K562 (cell line): ENCODE measurements at regions not wholly inside any gene's neighbourhood (a gene's known extent, or its start where the extent isn't known, plus 50 kb on each side); places are given as distances from the start of the nearest gene placed in this dataset.

Experiments
- ATAC-seq: fragments of 200-7000 bp; cut with Tn5 transposase; 3 replicates; pipeline ENCODE4 v1.9.1; 2020; ENCODE audit warnings: moderate library complexity
- BruUV-seq: library from RNA; stranded (reverse); fragments of 400-500 nt; replicated peaks from 2 replicates; lab custom pipeline; 2021; lab: Mats Ljungman, UMichigan
- CTCF ChIA-PET: fragments of 300-600 bp; formaldehyde crosslinking; extraction: SDS; loops from one replicate; lab custom pipeline; 2021; ENCODE audit warnings: low intra/inter-chr PET ratio; lab: Yijun Ruan, JAX
- POLR2A ChIA-PET: fragments of 300-600, 350-650 bp; sonication (Branson Sonifier 250); formaldehyde crosslinking; extraction: SDS; loops from one replicate; lab custom pipeline; 2021; ENCODE audit warnings: antibody characterized with exemption, inconsistent platforms; lab: Yijun Ruan, JAX
- DNase-seq, 4 experiments: peaks; one replicate each; pipeline versions ENCODE4 v3.0.0 to v3.0.0-alpha.2; 2011 to 2018; ENCODE audit warnings: low spot score in 3 of 4, mixed read lengths in 3 of 4; ENCODE audit errors: extremely low read depth in 1 of 4
- FAIRE-seq: peaks from 2 replicates; lab custom pipeline; 2011; peaks lifted over from hg19 to GRCh38; lab: Jason Lieb, UNC
- H2AFZ ChIP-seq: 2 replicates; pipeline ENCODE4 v1.6.0; 2011; ENCODE audit warnings: low read depth, low read length, control low read depth, inconsistent platforms
- H3K27ac ChIP-seq: fragments of 200-600 bp; 3 replicates; pipeline ENCODE4 v1.8.0; 2011; ENCODE audit warnings: low read depth, mild to moderate bottlenecking, control low read depth, inconsistent platforms, low read length, moderate library complexity, mixed read lengths; ENCODE audit errors: extremely low read depth
- H3K27me3 ChIP-seq, 2 experiments: fragments of 300-600 bp in 1 of 2; 2 replicates in 1 of 2; 3 replicates in 1 of 2; pipeline versions ENCODE4 v1.6.0 to v1.8.0; 2011; ENCODE audit warnings: inconsistent platforms in 2 of 2, low read length in 2 of 2, mild to moderate bottlenecking in 1 of 2, mixed read lengths in 1 of 2, moderate library complexity in 1 of 2; ENCODE audit not compliant: control insufficient read depth in 2 of 2, insufficient read depth in 2 of 2
- H3K36me3 ChIP-seq: fragments of 300-600 bp; 3 replicates; pipeline ENCODE4 v1.8.0; 2011; ENCODE audit warnings: mild to moderate bottlenecking, low read length, inconsistent platforms; ENCODE audit not compliant: control insufficient read depth, insufficient read depth
- H3K4me1 ChIP-seq, 2 experiments: fragments of 200-600 bp in 1 of 2; replicated peaks in 1 of 2; 2 replicates in 1 of 2; 3 replicates in 1 of 2; pipeline versions ENCODE4 v1.5.1 to v1.8.0; 2011; ENCODE audit warnings: inconsistent platforms in 2 of 2, low read length in 2 of 2, mild to moderate bottlenecking in 1 of 2, mixed read lengths in 1 of 2, moderate library complexity in 1 of 2; ENCODE audit not compliant: control insufficient read depth in 2 of 2, insufficient read depth in 2 of 2
- H3K4me2 ChIP-seq: 2 replicates; pipeline ENCODE4 v1.6.1; 2011; ENCODE audit warnings: low read length, control low read depth, inconsistent platforms, mixed read lengths; ENCODE audit not compliant: insufficient read depth
- H3K4me3 ChIP-seq: fragments of 200-600 bp; sonication (generic), shearing (Covaris generic); 2 replicates; pipeline ENCODE4 v1.5.1; 2016; ENCODE audit warnings: control low read depth, inconsistent platforms
- H3K79me2 ChIP-seq: fragments of 200-600 bp; 3 replicates; pipeline ENCODE4 v1.8.0; 2011; ENCODE audit warnings: low read length, inconsistent platforms; ENCODE audit not compliant: control insufficient read depth, insufficient read depth
- H3K9ac ChIP-seq, 2 experiments: 2 replicates each; pipeline versions ENCODE4 v1.6.0 to v1.6.1; 2011; ENCODE audit warnings: low read depth in 2 of 2, low read length in 2 of 2, control low read depth in 1 of 2, inconsistent platforms in 1 of 2, mild to moderate bottlenecking in 1 of 2, mixed read lengths in 1 of 2; ENCODE audit not compliant: insufficient read depth in 1 of 2
- H3K9me1 ChIP-seq: one replicate; pipeline ENCODE4 v1.6.0; 2011; ENCODE audit warnings: inconsistent platforms, mild to moderate bottlenecking, low read length, moderate library complexity; ENCODE audit not compliant: control insufficient read depth, insufficient read depth
- H3K9me3 ChIP-seq: replicated peaks from 2 replicates; pipeline ENCODE4 v1.5.1; 2011; ENCODE audit warnings: low read depth, low read length, inconsistent platforms; ENCODE audit not compliant: control insufficient read depth, insufficient read depth
- H4K20me1 ChIP-seq: replicated peaks from 2 replicates; pipeline ENCODE4 v1.6.1; 2011; ENCODE audit warnings: low read length, inconsistent platforms, mixed read lengths; ENCODE audit not compliant: control insufficient read depth, insufficient read depth
- ASH1L ChIP-seq: fragments of 450-650 bp; IDR thresholded peaks from 2 replicates; pipeline ENCODE4 v1.6.1; 2018; ENCODE audit warnings: borderline replicate concordance, mild to moderate bottlenecking, low read depth; ENCODE audit not compliant: partially characterized antibody
- DLX4 ChIP-seq: fragments of 250-450 bp; sonication (Bioruptor Pico); IDR thresholded peaks from 2 replicates; pipeline ENCODE4 v1.6.1; 2021; ENCODE audit warnings: mild to moderate bottlenecking
- DMBX1 ChIP-seq: fragments of 250-450 bp; sonication (Bioruptor Pico); IDR thresholded peaks from 2 replicates; pipeline ENCODE4 v1.8.0; 2022; ENCODE audit warnings: inconsistent platforms, mild to moderate bottlenecking, moderate library complexity, borderline replicate concordance
- HDAC8 ChIP-seq: fragments of 450-650 bp; IDR thresholded peaks from 2 replicates; pipeline ENCODE4 v1.6.1; 2016; ENCODE audit warnings: mild to moderate bottlenecking, missing genetic modification characterization, moderate library complexity, missing compliant biosample characterization
- SMAD2 ChIP-seq: fragments of 150-350 bp; IDR thresholded peaks from 2 replicates; pipeline ENCODE4 v1.6.1; 2014; ENCODE audit warnings: low read depth, mild to moderate bottlenecking, low read length
- STAG1 ChIP-seq: sonication (generic); formaldehyde crosslinking; IDR thresholded peaks from 2 replicates; pipeline ENCODE4 v1.5.0; 2020; ENCODE audit warnings: missing genetic modification reagents, borderline replicate concordance
- THAP7 ChIP-seq: fragments of 250-450 bp; sonication (Bioruptor Pico); IDR thresholded peaks from 2 replicates; pipeline ENCODE4 v1.5.0; 2021
- ZBTB12 ChIP-seq: fragments of 250-450 bp; sonication (Bioruptor Pico); IDR thresholded peaks from 2 replicates; pipeline ENCODE4 v1.4.0; 2020
- WGBS: fragments of 100-300 bp; shearing (Covaris generic); methylation state at CpG from one replicate; pipeline ENCODE4 v1.1.6; 2016; ENCODE audit warnings: low coverage, mixed read lengths; ENCODE audit not compliant: insufficient coverage; ENCODE audit errors: missing lambda C conversion rate; 5-methylcytosine and 5-hydroxymethylcytosine counted together
- in situ Hi-C: fragments of 300-500 bp; cut with MboI; formaldehyde crosslinking; loops from 4 replicates; pipeline ENCODE4 v1.15.0; 2018; ENCODE audit warnings: inconsistent platforms, mixed read lengths
- intact Hi-C: fragments of 100-400 bp; cut with micrococcal nuclease; formaldehyde crosslinking; loops from 2 replicates; pipeline ENCODE4 v1.14.2; 2022
- TF ChIP-seq, protein P1 (sequence below): IDR thresholded peaks from 2 replicates; pipeline ENCODE4 v1.6.1; 2011; ENCODE audit warnings: borderline replicate concordance, low read depth, mild to moderate bottlenecking, moderate library complexity, low read length; ENCODE audit not compliant: insufficient read depth, poor library complexity, severe bottlenecking
- TF ChIP-seq, protein P2 (sequence below): fragments of 450-650 bp; IDR thresholded peaks from 2 replicates; pipeline ENCODE4 v1.6.1; 2016

- no peak overlapping the region for H3K4me2 ChIP-seq
- intact Hi-C loops (no loop called here), in situ Hi-C loops (no loop called here)
- H3K9me1 ChIP-seq = no peaks in the 10 kb centered on the region
- ChIA-PET POLR2A (no interaction called here), CTCF (no interaction called here)
- H3K9me3 ChIP-seq = no peaks in the 10 kb centered on the region
- FAIRE-seq = no peak
- H3K4me3 ChIP-seq = no peak overlapping the region
- ATAC-seq = no peak
- H3K4me1 ChIP-seq = no peaks in the 10 kb centered on the region
- no peak overlapping the region for H3K27ac ChIP-seq
- H3K36me3 ChIP-seq = no peaks in the 10 kb centered on the region
- H3K9ac ChIP-seq = no peak overlapping the region
- WGBS = 0% methylated on average over 4 of the region's 4 CpGs
- no peaks in the 10 kb centered on the region for H3K79me2 ChIP-seq
- no peaks in the 10 kb centered on the region for H4K20me1 ChIP-seq
- BruUV-seq = no TSS peak
- DNase-seq = no peak
- no peaks in the 10 kb centered on the region for H3K27me3 ChIP-seq
- TF ChIP-seq ZBTB12 (CRISPR knock-in tag) (no peak), SMAD2 (no peak)
- TF ChIP-seq, all 486 proteins: peak for 0
- H2AFZ ChIP-seq = no peak overlapping the region
These were observed 56.5 kb upstream of the ARHGAP32 start for GRCh38 chr11:129248618-129249017.

DNA sequence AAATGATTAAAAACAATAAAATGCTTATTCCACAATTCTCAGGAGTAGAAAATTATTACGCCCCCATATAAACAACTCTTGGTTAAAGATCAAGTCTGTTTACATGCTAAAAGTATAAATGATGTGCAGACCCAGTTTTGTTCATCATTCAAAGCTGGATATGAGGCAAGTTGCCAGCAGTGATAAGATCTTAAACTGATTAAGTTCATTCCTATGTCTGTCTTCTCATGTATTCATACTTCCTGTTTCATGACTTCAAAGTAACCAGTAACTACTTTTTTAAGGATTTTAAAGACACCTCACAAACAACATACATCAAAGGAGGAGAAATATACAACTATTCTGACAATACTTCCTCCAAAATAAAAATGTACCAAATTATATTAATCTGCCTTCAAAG is 55.0 kb upstream of the ARHGAP32 start:
- Histone ChIP-seq H3K9me1 (no peaks in the 10 kb centered on the region), H3K4me1 (no peaks in the 10 kb centered on the region), H3K9ac (no peak overlapping the region), H4K20me1 (no peaks in the 10 kb centered on the region), H3K27me3 (no peaks in the 10 kb centered on the region), H3K9me3 (no peaks in the 10 kb centered on the region), H3K4me2 (no peak overlapping the region), H3K27ac (no peak overlapping the region), H3K79me2 (no peaks in the 10 kb centered on the region), H2AFZ (no peak overlapping the region), H3K4me3 (no peak overlapping the region), H3K36me3 (no peaks in the 10 kb centered on the region)
- in situ Hi-C loops (no loop called here), intact Hi-C loops (no loop called here)
- CTCF ChIA-PET = no interaction called here
- FAIRE-seq = no peak
- no peak for DNase-seq
- 0% methylated on average over 1 of the region's 1 CpG for WGBS
- POLR2A ChIA-PET = no interaction called here
- BruUV-seq = no TSS peak
- ATAC-seq = no peak
- TF ChIP-seq STAG1 (CRISPR knock-in tag) = no peak
- no peak for TF ChIP-seq THAP7 (CRISPR knock-in tag)
- TF ChIP-seq, protein P1, sequence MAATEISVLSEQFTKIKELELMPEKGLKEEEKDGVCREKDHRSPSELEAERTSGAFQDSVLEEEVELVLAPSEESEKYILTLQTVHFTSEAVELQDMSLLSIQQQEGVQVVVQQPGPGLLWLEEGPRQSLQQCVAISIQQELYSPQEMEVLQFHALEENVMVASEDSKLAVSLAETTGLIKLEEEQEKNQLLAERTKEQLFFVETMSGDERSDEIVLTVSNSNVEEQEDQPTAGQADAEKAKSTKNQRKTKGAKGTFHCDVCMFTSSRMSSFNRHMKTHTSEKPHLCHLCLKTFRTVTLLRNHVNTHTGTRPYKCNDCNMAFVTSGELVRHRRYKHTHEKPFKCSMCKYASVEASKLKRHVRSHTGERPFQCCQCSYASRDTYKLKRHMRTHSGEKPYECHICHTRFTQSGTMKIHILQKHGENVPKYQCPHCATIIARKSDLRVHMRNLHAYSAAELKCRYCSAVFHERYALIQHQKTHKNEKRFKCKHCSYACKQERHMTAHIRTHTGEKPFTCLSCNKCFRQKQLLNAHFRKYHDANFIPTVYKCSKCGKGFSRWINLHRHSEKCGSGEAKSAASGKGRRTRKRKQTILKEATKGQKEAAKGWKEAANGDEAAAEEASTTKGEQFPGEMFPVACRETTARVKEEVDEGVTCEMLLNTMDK = no peak
- TF ChIP-seq HDAC8 (tag) = no peak
- no peak for TF ChIP-seq DMBX1 (CRISPR knock-in tag)
- TF ChIP-seq DLX4 = no peak
- TF ChIP-seq ASH1L = no peak
- TF ChIP-seq, protein P2, sequence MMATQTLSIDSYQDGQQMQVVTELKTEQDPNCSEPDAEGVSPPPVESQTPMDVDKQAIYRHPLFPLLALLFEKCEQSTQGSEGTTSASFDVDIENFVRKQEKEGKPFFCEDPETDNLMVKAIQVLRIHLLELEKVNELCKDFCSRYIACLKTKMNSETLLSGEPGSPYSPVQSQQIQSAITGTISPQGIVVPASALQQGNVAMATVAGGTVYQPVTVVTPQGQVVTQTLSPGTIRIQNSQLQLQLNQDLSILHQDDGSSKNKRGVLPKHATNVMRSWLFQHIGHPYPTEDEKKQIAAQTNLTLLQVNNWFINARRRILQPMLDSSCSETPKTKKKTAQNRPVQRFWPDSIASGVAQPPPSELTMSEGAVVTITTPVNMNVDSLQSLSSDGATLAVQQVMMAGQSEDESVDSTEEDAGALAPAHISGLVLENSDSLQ = no peak
